Activated T-helper 1 cell treated with anti-CD3 and anti-CD28 coated beads, Interleukin-12 subunit alpha, Interleukin-12 subunit beta, Interleukin-2, Interleukin-4 antibody, amounts not matched to agents 30 ng/mL and 10 ng/mL and 1 ng/mL, durations not matched to agents 14 hours and 24 hours and 36 hours (primary cell): ENCODE measurements at regions not wholly inside any gene's neighbourhood (a gene's known extent, or its start where the extent isn't known, plus 50 kb on each side); places are given as distances from the start of the nearest gene placed in this dataset.

Source experiments
- DNase-seq: peaks from one replicate; pipeline ENCODE4 v3.0.0; 2021; ENCODE audit warnings: low spot score
- H3K27ac Mint-ChIP-seq: one replicate; pipeline ENCODE4 v1.8.0; 2021; ENCODE audit warnings: mild to moderate bottlenecking, mixed read lengths
- H3K27me3 Mint-ChIP-seq: one replicate; pipeline ENCODE4 v1.8.0; 2022; ENCODE audit warnings: mild to moderate bottlenecking, moderate library complexity, mixed read lengths; ENCODE audit not compliant: insufficient read depth
- H3K36me3 Mint-ChIP-seq: one replicate; pipeline ENCODE4 v1.8.0; 2021; ENCODE audit warnings: low read depth, mixed read lengths
- H3K4me1 Mint-ChIP-seq: one replicate; pipeline ENCODE4 v1.8.0; 2021; ENCODE audit warnings: low read depth, mixed read lengths
- H3K4me3 Mint-ChIP-seq: one replicate; pipeline ENCODE4 v1.8.0; 2021; ENCODE audit warnings: mild to moderate bottlenecking, moderate library complexity, mixed read lengths
- H3K9me3 Mint-ChIP-seq: one replicate; pipeline ENCODE4 v1.8.0; 2021; ENCODE audit warnings: mixed read lengths
- intact Hi-C: fragments of 100-400 bp; cut with micrococcal nuclease; formaldehyde crosslinking; loops from one replicate; pipeline ENCODE4 v1.15.1; 2024

GRCh38 chr3:51621091-51621892 is 49.8 kb upstream of the TEX264 start:
- Mint-ChIP-seq H3K4me3 (no peak overlapping the region), H3K9me3 (no peaks in the 10 kb centered on the region), H3K36me3 (peaks cover 2% of the 10 kb centered on the region), H3K4me1 (peaks cover 16% of the 10 kb centered on the region), H3K27ac (no peak overlapping the region), H3K27me3 (no peaks in the 10 kb centered on the region)
- no peak for DNase-seq
- intact Hi-C loops = no loop called here
